IMR-90 (cell line): ENCODE measurements at regions not wholly inside any gene's neighbourhood (a gene's known extent, or its start where the extent isn't known, plus 50 kb on each side); places are given as distances from the start of the nearest gene placed in this dataset.

Source experiments
- ATAC-seq: fragments of 200-7000 bp; cut with Tn5 transposase; 2 replicates; pipeline ENCODE4 v1.9.1; 2020; ENCODE audit warnings: low read depth, mild to moderate bottlenecking, moderate library complexity
- BruUV-seq: library from RNA; stranded (reverse); fragments of 400-500 nt; replicated peaks from 2 replicates; lab custom pipeline; 2021; lab: Mats Ljungman, UMichigan
- CTCF ChIA-PET: fragments of 300-600 bp; formaldehyde crosslinking; extraction: SDS; loops from one replicate; lab custom pipeline; 2021; ENCODE audit warnings: antibody characterized with exemption; lab: Yijun Ruan, JAX
- POLR2A ChIA-PET: fragments of 300-600 bp; sonication (Branson Sonifier 250); formaldehyde crosslinking; loops from one replicate; lab custom pipeline; 2022; ENCODE audit warnings: antibody characterized with exemption; ENCODE audit not compliant: unreplicated experiment; lab: Charles Lee
- DNase-seq: peaks from one replicate; pipeline ENCODE4 v3.0.0; 2013
- H2AFZ ChIP-seq: replicated peaks from 2 replicates; pipeline ENCODE3; 2013; ENCODE audit warnings: low read length, mild to moderate bottlenecking; ENCODE audit not compliant: poor library complexity
- H2AK5ac ChIP-seq: 2 replicates; pipeline ENCODE4 v1.6.1; 2013; ENCODE audit warnings: low read depth, low read length, inconsistent platforms
- H2AK9ac ChIP-seq: replicated peaks from 2 replicates; pipeline ENCODE3; 2013; ENCODE audit warnings: mild to moderate bottlenecking, low read depth, low read length, moderate library complexity; ENCODE audit not compliant: poor library complexity
- H2BK120ac ChIP-seq: 2 replicates; pipeline ENCODE4 v1.6.1; 2013; ENCODE audit warnings: low read depth, low read length, inconsistent platforms
- H2BK15ac ChIP-seq: 3 replicates; pipeline ENCODE4 v1.6.1; 2013; ENCODE audit warnings: low read depth, low read length, inconsistent platforms
- H2BK20ac ChIP-seq: 2 replicates; pipeline ENCODE4 v1.6.1; 2013; ENCODE audit warnings: low read depth, mild to moderate bottlenecking, inconsistent platforms, low read length, moderate library complexity
- H2BK5ac ChIP-seq: 2 replicates; pipeline ENCODE4 v1.6.1; 2013; ENCODE audit warnings: mild to moderate bottlenecking, low read depth, low read length, inconsistent platforms; ENCODE audit not compliant: poor library complexity, severe bottlenecking
- H3K14ac ChIP-seq: replicated peaks from 2 replicates; pipeline ENCODE4 v1.6.1; 2013; ENCODE audit warnings: low read depth, low read length, inconsistent platforms
- H3K18ac ChIP-seq: 2 replicates; pipeline ENCODE4 v1.6.1; 2013; ENCODE audit warnings: low read depth, low read length, control low read depth
- H3K23ac ChIP-seq: 2 replicates; pipeline ENCODE4 v1.6.1; 2013; ENCODE audit warnings: low read depth, low read length, inconsistent platforms
- H3K27ac ChIP-seq: 2 replicates; pipeline ENCODE4 v1.5.1; 2013; ENCODE audit warnings: mild to moderate bottlenecking, control low read depth, low read length; ENCODE audit not compliant: insufficient read depth
- H3K27me3 ChIP-seq: 2 replicates; pipeline ENCODE4 v1.6.1; 2013; ENCODE audit warnings: low read length; ENCODE audit not compliant: control insufficient read depth, insufficient read depth
- H3K36me3 ChIP-seq: 2 replicates; pipeline ENCODE4 v1.6.1; 2013; ENCODE audit warnings: low read length, mixed read lengths; ENCODE audit not compliant: control insufficient read depth, insufficient read depth
- H3K4ac ChIP-seq: 2 replicates; pipeline ENCODE4 v1.6.1; 2013; ENCODE audit warnings: low read depth, low read length, inconsistent platforms
- H3K4me1 ChIP-seq: 2 replicates; pipeline ENCODE4 v1.6.1; 2013; ENCODE audit warnings: low read length, mixed read lengths; ENCODE audit not compliant: control insufficient read depth, insufficient read depth
- H3K4me2 ChIP-seq: 2 replicates; pipeline ENCODE4 v1.6.1; 2013; ENCODE audit warnings: low read depth, mild to moderate bottlenecking, control low read depth, low read length, moderate library complexity
- H3K4me3 ChIP-seq: 2 replicates; pipeline ENCODE4 v1.5.1; 2013; ENCODE audit warnings: low read depth, mild to moderate bottlenecking, control low read depth, low read length, moderate library complexity; ENCODE audit not compliant: insufficient read depth
- H3K56ac ChIP-seq: 2 replicates; pipeline ENCODE4 v1.6.1; 2013; ENCODE audit warnings: low read length, inconsistent platforms; ENCODE audit not compliant: insufficient read depth; ENCODE audit errors: extremely low read depth
- H3K79me1 ChIP-seq, 2 experiments: 2 replicates each; pipeline ENCODE4 v1.6.1; 2013; ENCODE audit warnings: low read length in 2 of 2, inconsistent platforms in 1 of 2, low read depth in 1 of 2
- H3K9ac ChIP-seq: 2 replicates; pipeline ENCODE4 v1.6.1; 2013; ENCODE audit warnings: low read depth, low read length, control low read depth
- H3K9me1 ChIP-seq: 2 replicates; pipeline ENCODE4 v1.6.1; 2013; ENCODE audit warnings: low read length, inconsistent platforms; ENCODE audit not compliant: insufficient read depth
- H3K9me3 ChIP-seq: 2 replicates; pipeline ENCODE4 v1.6.1; 2013; ENCODE audit warnings: low read length; ENCODE audit not compliant: control insufficient read depth, insufficient read depth
- H4K20me1 ChIP-seq: 2 replicates; pipeline ENCODE4 v1.6.1; 2013; ENCODE audit warnings: low read length, inconsistent platforms; ENCODE audit not compliant: insufficient read depth
- H4K5ac ChIP-seq: 2 replicates; pipeline ENCODE4 v1.6.1; 2013; ENCODE audit warnings: mild to moderate bottlenecking, low read depth, low read length, control low read depth
- H4K8ac ChIP-seq, 2 experiments: 2 replicates each; pipeline ENCODE4 v1.6.1; 2013; ENCODE audit warnings: low read depth in 2 of 2, low read length in 2 of 2, control low read depth in 1 of 2, inconsistent platforms in 1 of 2
- H4K91ac ChIP-seq: 2 replicates; pipeline ENCODE4 v1.6.1; 2013; ENCODE audit warnings: low read depth, low read length, inconsistent platforms; ENCODE audit not compliant: insufficient read depth
- BHLHE40 ChIP-seq: fragments of 150-350 bp; IDR thresholded peaks from 2 replicates; pipeline ENCODE4 v1.6.1; 2016; ENCODE audit warnings: mild to moderate bottlenecking, low read depth, low read length
- CEBPB ChIP-seq: IDR thresholded peaks from 2 replicates; pipeline ENCODE4 v1.6.1; 2012; ENCODE audit warnings: low read depth, low read length, improper control_type of control experiment
- CHD1 ChIP-seq: IDR thresholded peaks from 2 replicates; pipeline ENCODE4 v1.6.1; 2012; ENCODE audit warnings: low read depth, low read length, improper control_type of control experiment
- FOS ChIP-seq: fragments of 150-350 bp; IDR thresholded peaks from 2 replicates; pipeline ENCODE4 v1.6.1; 2016; ENCODE audit warnings: low read depth, low read length
- MAFK ChIP-seq: IDR thresholded peaks from 2 replicates; pipeline ENCODE4 v1.6.1; 2012; ENCODE audit warnings: low read depth, low read length, improper control_type of control experiment
- MAZ ChIP-seq: IDR thresholded peaks from 2 replicates; pipeline ENCODE4 v1.6.1; 2012; ENCODE audit warnings: low read depth, mild to moderate bottlenecking, low read length, improper control_type of control experiment, moderate library complexity, borderline replicate concordance
- MXI1 ChIP-seq: IDR thresholded peaks from 2 replicates; pipeline ENCODE4 v1.6.1; 2012; ENCODE audit warnings: low read depth, mild to moderate bottlenecking, low read length, moderate library complexity, borderline replicate concordance
- NFE2L2 ChIP-seq: fragments of 150-350 bp; IDR thresholded peaks from 2 replicates; pipeline ENCODE4 v1.6.1; 2016; ENCODE audit warnings: low read depth, mild to moderate bottlenecking, low read length
- POLR2A ChIP-seq: IDR thresholded peaks from 2 replicates; pipeline ENCODE4 v1.6.1; 2012; ENCODE audit warnings: mild to moderate bottlenecking, low read depth, low read length
- RAD21 ChIP-seq: IDR thresholded peaks from 2 replicates; pipeline ENCODE4 v1.6.1; 2012; ENCODE audit warnings: low read length, improper control_type of control experiment
- RCOR1 ChIP-seq: IDR thresholded peaks from 2 replicates; pipeline ENCODE4 v1.6.1; 2012; ENCODE audit warnings: mild to moderate bottlenecking, low read length, improper control_type of control experiment; ENCODE audit not compliant: insufficient replicate concordance
- RFX5 ChIP-seq: IDR thresholded peaks from 2 replicates; pipeline ENCODE4 v1.8.0; 2012; ENCODE audit warnings: low read depth, mild to moderate bottlenecking, low read length, moderate library complexity
- SMC3 ChIP-seq: fragments of 150-350 bp; IDR thresholded peaks from 2 replicates; pipeline ENCODE4 v1.6.1; 2016; ENCODE audit warnings: low read depth, mild to moderate bottlenecking, antibody characterized with exemption, low read length, moderate library complexity
- WGBS, 2 experiments: methylation state at CpG; one replicate each; pipeline versions ENCODE4 v1.1.5 to v1.1.7; 2013; ENCODE audit warnings: missing lambda C conversion rate in 2 of 2; ENCODE audit not compliant: insufficient read length in 1 of 2; ENCODE audit errors: extremely low coverage in 2 of 2; 5-methylcytosine and 5-hydroxymethylcytosine counted together
- dilution Hi-C: fragments of 300-500 bp; cut with HindIII; formaldehyde crosslinking; loops from one replicate; pipeline ENCODE4 v1.14.3; 2018; ENCODE audit warnings: low sequenced_read_pairs; ENCODE audit not compliant: unreplicated experiment
- in situ Hi-C: fragments of 300-500 bp; cut with MboI; formaldehyde crosslinking; loops from 3 replicates; pipeline ENCODE4 v1.14.3; 2019; ENCODE audit warnings: low sequenced_read_pairs, inconsistent platforms, mixed read lengths
- intact Hi-C: fragments of 100-400 bp; cut with micrococcal nuclease; formaldehyde crosslinking; loops from 2 replicates; pipeline ENCODE4 v1.10.0; 2022
- TF ChIP-seq, protein P1 (sequence below): conservative IDR thresholded peaks from 2 replicates; pipeline ENCODE4 v1.5.1; 2012; ENCODE audit warnings: mild to moderate bottlenecking, low read depth, low read length, improper control_type of control experiment
- TF ChIP-seq, protein P2 (sequence below): fragments of 150-350 bp; IDR thresholded peaks from 2 replicates; pipeline ENCODE4 v1.6.1; 2016; ENCODE audit warnings: low read depth, mild to moderate bottlenecking, low read length, moderate library complexity, borderline replicate concordance
- TF ChIP-seq, protein P3 (sequence below): fragments of 150-350 bp; IDR thresholded peaks from 2 replicates; pipeline ENCODE4 v1.6.1; 2017; ENCODE audit warnings: mild to moderate bottlenecking, antibody characterized with exemption, low read length, low read depth

DNA sequence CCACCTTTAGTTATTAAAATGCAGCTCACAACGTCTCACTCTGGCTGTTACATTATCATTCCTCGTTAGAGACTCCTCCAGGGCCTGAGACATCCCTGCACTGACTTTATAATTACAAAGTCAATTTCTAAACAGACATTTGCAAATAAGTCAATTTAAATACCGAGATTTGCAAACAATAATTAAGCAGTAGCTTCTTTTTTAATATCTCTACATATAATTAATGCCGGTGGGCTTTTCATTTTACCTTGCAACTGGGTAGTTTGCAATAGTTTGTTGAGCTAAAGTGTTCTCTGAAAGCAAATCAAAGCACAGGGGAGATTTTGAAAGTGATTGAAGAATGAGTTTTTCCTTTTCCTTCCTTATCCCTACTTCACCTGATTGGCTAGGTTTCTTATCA lies 154.4 kb downstream of the TLR4 start:
- Histone ChIP-seq H3K14ac (no peak overlapping the region), H3K9me1 (no peaks in the 10 kb centered on the region), H2BK15ac (no peak overlapping the region), H3K27ac (no peak overlapping the region), H3K79me1 (no peaks in the 10 kb centered on the region), H2AFZ (no peak overlapping the region), H3K4me3 (no peak overlapping the region), H2AK9ac (no peak overlapping the region), H4K20me1 (no peaks in the 10 kb centered on the region), H3K4me2 (no peak overlapping the region), H4K8ac (no peak overlapping the region), H2BK20ac (no peak overlapping the region), H3K4me1 (no peaks in the 10 kb centered on the region), H4K91ac (no peak overlapping the region), H3K9me3 (peaks cover 6% of the 10 kb centered on the region; the same call in 1 of the 2 replicates), H3K56ac (no peak overlapping the region), H3K4ac (no peak overlapping the region), H2BK5ac (no peak overlapping the region), H4K5ac (no peak overlapping the region), H3K9ac (no peak overlapping the region), H2AK5ac (no peak overlapping the region), H2BK120ac (no peak overlapping the region), H3K36me3 (no peaks in the 10 kb centered on the region), H3K27me3 (no peaks in the 10 kb centered on the region), H3K23ac (no peak overlapping the region), H3K18ac (no peak overlapping the region)
- dilution Hi-C loops (no loop called here), in situ Hi-C loops (no loop called here), intact Hi-C loops (no loop called here)
- ChIA-PET POLR2A (no interaction called here), CTCF (no interaction called here)
- no TSS peak for BruUV-seq
- 17% methylated on average over 2 of the region's 4 CpGs; no CpG with 5 or more reads in 1 of the 2 experiments for WGBS, 2 experiments
- DNase-seq, result no peak
- ATAC-seq, result no peak
- no peak for TF ChIP-seq NFE2L2
- no peak for TF ChIP-seq CHD1
- TF ChIP-seq, protein P1, sequence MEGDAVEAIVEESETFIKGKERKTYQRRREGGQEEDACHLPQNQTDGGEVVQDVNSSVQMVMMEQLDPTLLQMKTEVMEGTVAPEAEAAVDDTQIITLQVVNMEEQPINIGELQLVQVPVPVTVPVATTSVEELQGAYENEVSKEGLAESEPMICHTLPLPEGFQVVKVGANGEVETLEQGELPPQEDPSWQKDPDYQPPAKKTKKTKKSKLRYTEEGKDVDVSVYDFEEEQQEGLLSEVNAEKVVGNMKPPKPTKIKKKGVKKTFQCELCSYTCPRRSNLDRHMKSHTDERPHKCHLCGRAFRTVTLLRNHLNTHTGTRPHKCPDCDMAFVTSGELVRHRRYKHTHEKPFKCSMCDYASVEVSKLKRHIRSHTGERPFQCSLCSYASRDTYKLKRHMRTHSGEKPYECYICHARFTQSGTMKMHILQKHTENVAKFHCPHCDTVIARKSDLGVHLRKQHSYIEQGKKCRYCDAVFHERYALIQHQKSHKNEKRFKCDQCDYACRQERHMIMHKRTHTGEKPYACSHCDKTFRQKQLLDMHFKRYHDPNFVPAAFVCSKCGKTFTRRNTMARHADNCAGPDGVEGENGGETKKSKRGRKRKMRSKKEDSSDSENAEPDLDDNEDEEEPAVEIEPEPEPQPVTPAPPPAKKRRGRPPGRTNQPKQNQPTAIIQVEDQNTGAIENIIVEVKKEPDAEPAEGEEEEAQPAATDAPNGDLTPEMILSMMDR, result no peak
- TF ChIP-seq SMC3, result no peak
- no peak for TF ChIP-seq RFX5
- TF ChIP-seq MXI1, result no peak
- TF ChIP-seq, protein P2, sequence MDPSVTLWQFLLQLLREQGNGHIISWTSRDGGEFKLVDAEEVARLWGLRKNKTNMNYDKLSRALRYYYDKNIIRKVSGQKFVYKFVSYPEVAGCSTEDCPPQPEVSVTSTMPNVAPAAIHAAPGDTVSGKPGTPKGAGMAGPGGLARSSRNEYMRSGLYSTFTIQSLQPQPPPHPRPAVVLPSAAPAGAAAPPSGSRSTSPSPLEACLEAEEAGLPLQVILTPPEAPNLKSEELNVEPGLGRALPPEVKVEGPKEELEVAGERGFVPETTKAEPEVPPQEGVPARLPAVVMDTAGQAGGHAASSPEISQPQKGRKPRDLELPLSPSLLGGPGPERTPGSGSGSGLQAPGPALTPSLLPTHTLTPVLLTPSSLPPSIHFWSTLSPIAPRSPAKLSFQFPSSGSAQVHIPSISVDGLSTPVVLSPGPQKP, result no peak
- no peak for TF ChIP-seq BHLHE40
- TF ChIP-seq MAZ, result no peak
- no peak for TF ChIP-seq FOS
- TF ChIP-seq POLR2A, result no peak
- no peak for TF ChIP-seq CEBPB
- TF ChIP-seq RAD21, result no peak
- TF ChIP-seq, protein P3, sequence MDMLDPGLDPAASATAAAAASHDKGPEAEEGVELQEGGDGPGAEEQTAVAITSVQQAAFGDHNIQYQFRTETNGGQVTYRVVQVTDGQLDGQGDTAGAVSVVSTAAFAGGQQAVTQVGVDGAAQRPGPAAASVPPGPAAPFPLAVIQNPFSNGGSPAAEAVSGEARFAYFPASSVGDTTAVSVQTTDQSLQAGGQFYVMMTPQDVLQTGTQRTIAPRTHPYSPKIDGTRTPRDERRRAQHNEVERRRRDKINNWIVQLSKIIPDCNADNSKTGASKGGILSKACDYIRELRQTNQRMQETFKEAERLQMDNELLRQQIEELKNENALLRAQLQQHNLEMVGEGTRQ, result no peak
- TF ChIP-seq RCOR1, result no peak
- no peak for TF ChIP-seq MAFK
